HG03025 (cell line): ENCODE measurements at regions not wholly inside any gene's neighbourhood (a gene's known extent, or its start where the extent isn't known, plus 50 kb on each side); places are given as distances from the start of the nearest gene placed in this dataset.
"Not testable (repeated sequence)": the region's sequence is repeated elsewhere in the genome, so short reads cannot be mapped to it uniquely, and the experiment has no call there.

Experiments
- ATAC-seq: cut with Tn5 transposase; IDR thresholded peaks from one replicate; pipeline ENCODE4 v1.9.1; 2021; ENCODE audit warnings: mild to moderate bottlenecking, moderate library complexity; ENCODE audit not compliant: unreplicated experiment, low FRiP score

DNA sequence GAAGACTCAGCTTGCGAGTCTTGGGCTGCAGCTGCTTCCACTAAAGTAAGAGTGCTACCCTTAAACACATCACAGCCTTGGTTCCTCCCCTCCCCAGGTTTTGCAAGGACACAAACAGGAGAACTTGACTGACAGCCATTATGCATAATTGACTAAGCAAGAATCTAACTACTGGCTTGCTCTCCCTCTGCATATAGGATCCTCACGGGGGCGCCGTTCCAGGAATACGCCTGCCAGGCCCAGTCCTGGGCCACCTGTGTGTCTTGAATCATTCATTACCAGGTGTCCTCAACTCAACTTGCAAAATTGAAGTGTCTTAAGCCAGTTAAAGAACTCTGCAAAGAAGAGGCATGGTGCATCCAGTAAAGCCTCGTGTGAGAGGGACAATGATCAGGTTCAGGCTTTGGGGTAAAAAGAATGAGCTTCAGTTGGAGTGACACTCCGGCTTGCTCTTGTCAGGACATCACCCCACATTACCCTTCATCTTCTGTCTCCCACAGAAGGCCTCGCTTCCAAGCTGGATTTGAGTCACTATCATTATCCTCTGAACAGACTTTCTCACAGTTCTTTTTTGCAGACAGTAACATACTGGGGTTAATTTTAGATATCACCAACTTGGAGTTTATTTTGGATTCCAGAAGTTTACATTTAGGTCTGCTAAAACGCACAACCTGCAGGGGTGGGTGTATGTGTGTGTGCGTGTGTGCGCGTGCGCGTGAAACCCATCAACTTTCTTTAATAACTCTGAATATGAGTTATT lies 273.5 kb upstream of the HS3ST1 start:
- no peak for ATAC-seq

GRCh38 chr4:11700751-11701226 lies 272.1 kb upstream of the HS3ST1 start:
- no peak for ATAC-seq

- ATAC-seq: no peak
Measured at GRCh38 chr4:11698846-11699590, 270.3 kb upstream of the HS3ST1 start.

DNA sequence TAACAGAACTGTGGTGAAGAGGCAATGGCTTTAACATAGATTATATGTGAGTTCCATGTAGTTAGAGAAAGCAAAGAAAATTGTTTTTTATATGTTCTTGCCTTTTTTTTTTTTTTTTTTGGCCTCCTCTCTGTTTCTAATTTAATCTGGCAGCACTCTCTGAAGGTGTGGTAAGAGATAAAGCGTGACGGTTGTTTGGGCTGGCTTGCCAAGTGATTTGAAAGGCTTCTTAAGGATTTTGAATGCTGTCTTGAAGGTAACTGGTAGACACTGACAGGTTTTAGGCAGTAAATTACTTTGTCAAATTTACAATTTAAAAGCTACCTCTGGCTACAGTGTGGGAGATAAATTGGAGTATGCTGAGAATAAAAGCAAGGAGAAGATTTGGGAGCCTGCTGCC lies 269.3 kb upstream of the HS3ST1 start:
- no peak for ATAC-seq

- ATAC-seq: no peak
Measured at GRCh38 chr4:11693693-11694092, 265.0 kb upstream of the HS3ST1 start.

GRCh38 chr4:11691236-11691635 lies 262.5 kb upstream of the HS3ST1 start:
- no peak for ATAC-seq

GRCh38 chr4:11687727-11688126 lies 259.0 kb upstream of the HS3ST1 start:
- ATAC-seq: no peak

GRCh38 chr4:11685481-11685880 lies 256.8 kb upstream of the HS3ST1 start:
- ATAC-seq: no peak

GRCh38 chr4:11675051-11675800 lies 246.5 kb upstream of the HS3ST1 start:
- ATAC-seq: no peak

- no peak for ATAC-seq
Measured at GRCh38 chr4:11670304-11670703, 241.6 kb upstream of the HS3ST1 start.

DNA sequence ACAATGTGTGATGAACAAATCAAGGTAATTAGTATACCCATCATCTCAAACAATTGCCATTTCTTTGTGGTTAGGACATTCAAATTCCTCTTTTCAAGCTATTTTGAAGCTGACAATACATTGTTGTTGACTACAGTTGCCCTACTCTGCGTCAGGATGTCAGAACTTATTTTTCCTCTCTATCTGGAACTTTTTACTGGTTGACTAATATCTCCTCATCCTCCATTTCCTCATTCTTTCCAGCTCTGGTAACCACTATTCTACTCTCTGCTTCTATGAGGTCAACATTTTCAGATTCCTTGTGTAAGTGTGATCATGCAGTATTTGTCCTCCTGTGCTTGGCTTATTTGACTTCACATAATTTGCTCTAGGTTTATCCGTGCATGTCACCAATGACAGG lies 240.5 kb upstream of the HS3ST1 start:
- ATAC-seq: no peak

DNA sequence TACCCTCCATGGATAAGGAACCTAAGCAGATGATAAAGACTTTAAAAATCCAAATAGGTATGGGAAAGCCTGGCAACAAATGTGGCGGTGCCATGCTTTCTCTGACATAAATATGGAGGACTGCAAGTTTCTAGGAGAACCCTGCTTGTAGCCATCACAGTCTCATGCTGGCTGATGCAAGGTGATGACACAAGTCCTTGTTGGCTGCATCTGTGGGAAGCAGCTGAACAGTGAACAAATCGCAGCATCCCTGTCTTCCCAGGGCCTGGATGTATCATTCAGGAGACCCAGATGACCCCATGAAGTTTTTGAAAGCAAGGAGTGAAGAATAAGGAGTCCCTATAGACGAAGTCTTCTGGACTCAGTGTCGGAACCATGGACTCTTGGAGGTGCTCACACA lies 234.4 kb upstream of the HS3ST1 start:
- ATAC-seq: no peak

GRCh38 chr4:11650801-11651596 lies 222.3 kb upstream of the HS3ST1 start:
- ATAC-seq: no peak

GRCh38 chr4:11647433-11647832 lies 218.7 kb upstream of the HS3ST1 start:
- ATAC-seq: no peak

- ATAC-seq: not testable (repeated sequence)
Measured at GRCh38 chr4:11643081-11643480, 214.4 kb upstream of the HS3ST1 start.

- ATAC-seq: no peak
Measured at GRCh38 chr4:11640584-11640983, 211.9 kb upstream of the HS3ST1 start.

GRCh38 chr4:11636551-11636950 lies 207.9 kb upstream of the HS3ST1 start:
- no peak for ATAC-seq

GRCh38 chr4:11636031-11636430 lies 207.3 kb upstream of the HS3ST1 start:
- no peak for ATAC-seq

GRCh38 chr4:11635342-11635741 lies 206.6 kb upstream of the HS3ST1 start:
- no peak for ATAC-seq

DNA sequence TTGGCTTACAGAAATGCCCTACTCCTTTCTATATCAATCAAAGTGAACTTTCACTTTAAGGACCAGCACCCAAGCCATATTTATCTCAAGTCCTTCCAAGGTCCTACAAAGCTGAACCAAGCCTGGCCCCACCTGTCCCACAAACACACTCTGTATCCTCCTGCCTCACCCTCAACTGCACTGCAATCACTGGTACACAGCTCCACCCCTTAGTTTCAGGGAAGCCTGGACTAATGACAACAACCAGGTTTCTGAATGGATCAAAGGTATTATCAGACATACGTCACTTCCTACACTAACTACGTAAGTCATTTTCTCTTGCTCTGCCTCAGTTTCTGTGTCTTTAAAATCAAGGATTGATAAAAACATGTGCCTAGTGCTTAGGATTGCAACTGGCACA lies 205.6 kb upstream of the HS3ST1 start:
- no peak for ATAC-seq
